ENCODE measurements at regions not wholly inside any gene's neighbourhood (a gene's known extent, or its start where the extent isn't known, plus 50 kb on each side); places are given as distances from the start of the nearest gene placed in this dataset.
A peak's percentile ranks its signal among the peaks of the same experiment; 100 is the strongest.
"Not testable (repeated sequence)": the region's sequence is repeated elsewhere in the genome, so short reads cannot be mapped to it uniquely, and the experiment has no call there.

DNA sequence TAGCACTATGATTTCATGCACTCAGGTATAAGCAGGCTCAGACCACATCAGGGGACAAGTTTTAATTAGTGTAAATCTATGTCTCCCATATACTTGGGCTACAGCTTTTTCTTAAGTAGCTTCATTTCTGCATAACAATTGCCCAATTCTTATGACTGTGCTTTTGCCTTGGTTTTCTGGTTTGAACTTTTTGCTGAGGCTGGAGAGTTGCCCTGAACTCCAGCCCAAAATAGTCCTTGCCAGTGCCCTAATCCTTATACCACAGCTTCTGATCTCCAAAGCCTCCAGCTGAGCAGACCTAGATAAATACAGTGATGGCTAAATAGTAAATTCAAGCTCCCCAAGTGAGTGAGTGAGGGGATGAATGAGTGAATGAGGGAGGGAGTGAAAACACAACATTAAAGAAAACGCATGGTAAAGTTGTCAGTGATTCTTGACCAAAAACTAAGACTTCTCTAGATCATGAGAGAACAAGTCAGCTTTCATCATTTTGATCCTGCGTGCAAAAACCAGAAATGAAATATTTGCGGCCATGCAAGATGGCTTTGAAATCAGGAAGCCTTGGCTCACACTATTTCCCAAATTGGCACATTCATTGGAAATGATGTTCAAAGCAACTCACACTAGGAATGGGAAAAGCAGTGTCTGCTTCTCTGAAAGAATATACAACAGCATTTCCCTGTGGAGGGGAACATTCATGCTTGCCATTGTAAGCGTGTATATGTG lies 437.1 kb upstream of the CTSO start:
- no peak for DNase-seq

DNA sequence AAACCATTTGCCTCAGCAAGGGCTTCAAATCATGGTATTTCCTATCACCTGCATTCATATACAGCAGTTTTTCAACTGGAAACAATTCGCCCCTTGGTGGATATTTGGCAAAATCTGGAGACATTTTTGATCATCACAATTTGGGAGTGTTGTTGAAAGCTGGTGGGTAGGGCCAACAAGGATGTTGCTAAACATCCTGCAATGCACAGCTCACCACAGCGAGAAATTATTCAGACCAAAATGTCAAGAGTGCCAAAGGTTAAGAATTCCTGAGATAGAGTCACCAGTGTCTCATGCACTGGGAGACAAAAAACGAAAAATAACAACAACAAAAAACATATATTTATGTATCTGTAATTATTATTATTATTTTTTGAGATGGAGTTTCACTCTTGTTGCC lies 435.2 kb upstream of the CTSO start:
- DNase-seq: peak; percentile 31

GRCh38 chr4:156378033-156378665 lies 424.5 kb upstream of the CTSO start:
- DNase-seq: no peak

GRCh38 chr4:156377036-156377710 lies 423.5 kb upstream of the CTSO start:
- peak; percentile 84 for DNase-seq

- no peak for DNase-seq
Measured at GRCh38 chr4:156374894-156375293, 421.2 kb upstream of the CTSO start.

DNA sequence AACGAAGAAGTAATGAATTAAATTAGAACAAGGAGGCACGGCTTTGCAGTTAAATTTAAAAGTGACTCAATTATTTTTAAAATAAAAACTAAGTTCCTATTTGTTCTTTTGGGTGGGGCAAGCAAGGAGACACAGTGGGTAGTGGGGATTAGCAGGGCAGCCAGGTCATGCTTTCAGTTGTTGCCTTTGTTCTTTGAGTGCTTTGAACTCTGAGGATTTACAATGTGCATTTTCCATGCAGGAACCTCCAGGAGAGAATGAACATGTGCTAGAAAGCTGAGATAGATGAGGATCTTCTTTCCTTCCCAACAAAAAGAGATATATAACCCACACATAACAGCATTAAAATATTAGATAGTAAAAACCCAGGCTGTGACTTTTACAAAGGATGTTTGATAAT lies 420.4 kb upstream of the CTSO start:
- DNase-seq: no peak

GRCh38 chr4:156367502-156367901 lies 413.8 kb upstream of the CTSO start:
- DNase-seq: not testable (repeated sequence)

GRCh38 chr4:156362581-156362980 lies 408.9 kb upstream of the CTSO start:
- DNase-seq: peak; percentile 73

GRCh38 chr4:156347412-156348075 lies 393.9 kb upstream of the CTSO start:
- DNase-seq: peak; percentile 40

DNA sequence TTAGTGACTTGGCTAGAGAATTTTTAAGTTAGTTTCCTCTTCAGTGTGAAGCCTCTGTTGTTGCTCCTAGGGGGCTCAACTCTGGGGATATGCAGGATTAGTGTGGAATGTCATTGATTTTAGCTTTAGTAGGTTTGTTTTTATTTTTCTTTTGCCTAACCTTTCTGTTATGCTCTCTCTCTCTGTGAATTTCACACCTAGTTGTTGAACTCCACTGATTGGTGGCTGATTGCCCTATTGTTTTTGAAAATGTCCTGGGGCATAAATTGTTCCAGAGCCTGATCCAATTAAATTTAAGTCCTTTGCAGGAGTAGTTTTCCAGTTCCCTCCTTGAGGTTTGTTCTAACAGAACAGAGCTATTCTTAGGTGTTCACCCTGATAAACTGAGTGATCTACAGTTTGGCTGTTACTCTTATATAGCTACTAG lies 393.3 kb upstream of the CTSO start:
- no peak for DNase-seq

GRCh38 chr4:156344397-156344796 lies 390.7 kb upstream of the CTSO start:
- no peak for DNase-seq

DNA sequence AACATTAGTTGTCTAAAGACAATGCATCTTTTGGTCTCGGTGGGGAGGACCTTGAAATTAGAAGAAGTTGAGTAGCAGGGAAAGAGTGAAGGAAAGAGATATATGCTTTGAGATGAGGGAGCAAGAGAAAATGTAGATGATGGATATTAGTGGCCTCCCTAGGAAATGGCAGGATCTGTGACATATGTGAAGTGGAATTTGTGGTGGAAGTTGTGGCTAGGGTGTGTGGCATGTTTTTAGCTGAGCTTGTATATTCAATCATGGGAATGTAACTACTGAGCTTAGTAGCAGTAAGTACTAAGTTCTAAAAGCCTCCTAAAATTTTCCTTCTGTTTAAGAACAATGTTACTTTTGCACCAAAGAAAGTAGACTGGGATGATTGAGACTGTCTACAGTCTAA lies 382.8 kb upstream of the CTSO start:
- peak; percentile 43 for DNase-seq

GRCh38 chr4:156335721-156336120 lies 382.1 kb upstream of the CTSO start:
- no peak for DNase-seq

GRCh38 chr4:156330436-156331031 lies 376.9 kb upstream of the CTSO start:
- DNase-seq: no peak

DNA sequence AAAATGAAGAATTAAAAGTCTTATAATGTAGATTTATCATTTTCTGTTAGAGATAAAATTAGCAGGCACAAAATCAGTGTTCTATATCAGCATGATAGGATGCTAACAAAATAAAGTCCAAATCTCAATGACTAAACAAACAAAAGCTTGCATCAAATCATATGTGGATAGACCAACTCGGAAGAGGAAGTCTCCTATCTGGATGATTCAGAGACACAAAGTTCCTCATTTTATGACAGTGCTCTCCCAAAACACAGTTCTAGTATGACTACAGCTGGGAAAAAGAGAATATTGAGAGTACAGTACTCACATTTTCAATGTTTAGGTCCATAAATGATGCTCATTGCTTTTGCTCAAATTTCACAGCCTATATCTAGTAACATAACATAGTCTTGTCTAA lies 376.1 kb upstream of the CTSO start:
- no peak for DNase-seq

- DNase-seq: no peak
Measured at GRCh38 chr4:156328882-156329281, 375.2 kb upstream of the CTSO start.

DNA sequence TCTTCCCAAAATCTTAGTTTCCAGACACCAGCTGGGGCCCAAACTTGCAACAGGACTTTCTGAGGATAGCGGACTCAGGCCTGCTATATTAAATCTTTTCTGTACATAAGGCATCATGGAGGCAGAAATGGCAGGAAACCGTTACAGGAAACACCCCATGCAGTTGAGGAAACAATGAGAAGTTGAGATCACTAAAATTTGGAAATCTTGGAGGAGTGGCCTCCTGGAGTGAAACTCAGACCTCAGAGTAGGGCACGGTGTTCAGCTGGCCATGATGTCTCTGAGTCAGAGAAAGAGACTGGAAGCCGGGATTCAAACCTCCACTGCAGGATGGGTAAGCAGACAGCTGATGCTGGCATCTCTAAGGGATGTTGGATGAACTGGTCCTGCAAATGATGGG lies 372.6 kb upstream of the CTSO start:
- no peak for DNase-seq

- peak; percentile 92 for DNase-seq
Measured at GRCh38 chr4:156322592-156322991, 368.9 kb upstream of the CTSO start.

- DNase-seq: peak; percentile 90
Measured at GRCh38 chr4:156321203-156321602, 367.5 kb upstream of the CTSO start.

- no peak for DNase-seq
Measured at GRCh38 chr4:156313497-156313896, 359.8 kb upstream of the CTSO start.

DNA sequence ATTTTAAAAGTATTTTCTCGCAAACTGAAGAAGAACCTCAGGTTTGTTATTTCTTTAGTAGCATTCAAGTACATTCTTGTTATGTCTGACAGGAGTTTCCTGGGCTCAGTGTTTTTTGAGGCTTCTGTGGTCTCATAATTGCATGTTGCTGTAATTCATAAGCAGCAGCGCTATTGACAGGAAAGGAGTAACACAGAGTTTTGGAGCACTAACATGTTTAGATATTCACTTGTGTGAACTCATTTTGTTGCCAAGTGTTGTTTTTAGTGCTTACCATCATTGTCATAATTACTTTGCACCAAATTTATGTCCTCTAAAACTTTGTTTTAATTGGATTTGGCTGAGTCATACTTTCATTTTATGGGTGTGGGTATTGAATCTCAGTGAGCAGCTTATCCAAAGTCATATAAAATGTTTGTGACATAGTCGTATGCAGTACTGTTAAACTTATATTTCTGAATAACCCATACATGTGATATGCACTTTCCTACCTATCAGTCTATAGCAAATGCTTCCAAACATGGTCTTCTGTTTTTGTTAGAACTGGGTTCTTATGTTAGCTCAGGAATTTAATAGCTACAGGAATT lies 358.7 kb upstream of the CTSO start:
- peak; percentile 61 for DNase-seq

GRCh38 chr4:156309031-156309430 lies 355.4 kb upstream of the CTSO start:
- DNase-seq: no peak

GRCh38 chr4:156303708-156304107 lies 350.0 kb upstream of the CTSO start:
- DNase-seq: no peak
